HepG2 (cell line): ENCODE measurements at regions not wholly inside any gene's neighbourhood (a gene's known extent, or its start where the extent isn't known, plus 50 kb on each side); places are given as distances from the start of the nearest gene placed in this dataset.

ENCODE experiments used
- ATAC-seq: fragments of 200-7000 bp; cut with Tn5 transposase; 3 replicates; pipeline ENCODE4 v1.9.1; 2020; ENCODE audit warnings: mild to moderate bottlenecking, moderate library complexity
- BruUV-seq: library from RNA; stranded (reverse); fragments of 400-500 nt; replicated peaks from 2 replicates; lab custom pipeline; 2021; lab: Mats Ljungman, UMichigan
- CTCF ChIA-PET: fragments of 300-600 bp; formaldehyde crosslinking; extraction: SDS; loops from one replicate; lab custom pipeline; 2021; ENCODE audit warnings: low total read pairs, inconsistent platforms, low intra/inter-chr PET ratio; lab: Yijun Ruan, JAX
- POLR2A ChIA-PET: fragments of 350-600 bp; sonication (Branson Sonifier 250); formaldehyde crosslinking; loops from one replicate; lab custom pipeline; 2020; ENCODE audit warnings: antibody characterized with exemption, inconsistent platforms; lab: Yijun Ruan, JAX
- DNase-seq: peaks from one replicate; pipeline ENCODE4 v3.0.0-alpha.2; 2015; ENCODE audit warnings: low spot score
- FAIRE-seq: peaks from 3 replicates; lab custom pipeline; 2011; peaks lifted over from hg19 to GRCh38; lab: Jason Lieb, UNC
- H2AFZ ChIP-seq: one replicate; pipeline ENCODE4 v1.6.1; 2011; ENCODE audit warnings: low read length, inconsistent platforms
- H3K27ac ChIP-seq: fragments of 300-600 bp; 3 replicates; pipeline ENCODE4 v1.8.0; 2011; ENCODE audit warnings: mixed run types, mild to moderate bottlenecking, mixed read lengths, low read length, inconsistent platforms; ENCODE audit not compliant: insufficient read depth; ENCODE audit errors: extremely low read length
- H3K27me3 ChIP-seq, 2 experiments: fragments of 200-600 bp in 1 of 2; 2 replicates in 1 of 2; 3 replicates in 1 of 2; pipeline versions ENCODE4 v1.6.0 to v1.8.0; 2011; ENCODE audit warnings: low read length in 2 of 2, mild to moderate bottlenecking in 2 of 2, moderate library complexity in 2 of 2, inconsistent platforms in 1 of 2; ENCODE audit not compliant: insufficient read depth in 2 of 2, control insufficient read depth in 1 of 2
- H3K36me3 ChIP-seq, 2 experiments: fragments of 200-600 bp in 1 of 2; replicated peaks in 1 of 2; 2 replicates in 1 of 2; 3 replicates in 1 of 2; pipeline versions ENCODE4 v1.5.1 to v1.8.0; 2011; ENCODE audit warnings: low read length in 2 of 2, inconsistent platforms in 1 of 2; ENCODE audit not compliant: insufficient read depth in 2 of 2, control insufficient read depth in 1 of 2
- H3K4me1 ChIP-seq: 2 replicates; pipeline ENCODE4 v1.5.1; 2012; ENCODE audit warnings: low read length, inconsistent platforms; ENCODE audit not compliant: insufficient read depth
- H3K4me2 ChIP-seq: 2 replicates; pipeline ENCODE4 v1.6.0; 2011; ENCODE audit warnings: low read depth, low read length, inconsistent platforms
- H3K4me3 ChIP-seq, 3 experiments: fragments of 200-600 bp in 1 of 3; sonication (generic), shearing (Covaris generic) in 1 of 3; replicated peaks in 1 of 3; 2 replicates each; pipeline ENCODE4 v1.5.1; 2011 to 2016; ENCODE audit warnings: low read length in 3 of 3, inconsistent platforms in 2 of 3, low read depth in 2 of 3, mild to moderate bottlenecking in 2 of 3, control low read depth in 1 of 3, mixed read lengths in 1 of 3; ENCODE audit not compliant: insufficient read depth in 1 of 3
- H3K79me2 ChIP-seq: one replicate; pipeline ENCODE4 v1.6.1; 2011; ENCODE audit warnings: low read length, inconsistent platforms; ENCODE audit not compliant: insufficient read depth
- H3K9ac ChIP-seq: 2 replicates; pipeline ENCODE4 v1.6.0; 2011; ENCODE audit warnings: mild to moderate bottlenecking, low read depth, low read length, inconsistent platforms; ENCODE audit not compliant: insufficient read depth
- H3K9me3 ChIP-seq: 2 replicates; pipeline ENCODE4 v1.5.1; 2012; ENCODE audit warnings: mild to moderate bottlenecking, low read length
- H4K20me1 ChIP-seq: 2 replicates; pipeline ENCODE4 v1.6.0; 2011; ENCODE audit warnings: inconsistent platforms, mild to moderate bottlenecking, low read length, moderate library complexity; ENCODE audit not compliant: insufficient read depth
- AHR ChIP-seq: IDR thresholded peaks from 2 replicates; pipeline ENCODE4 v1.6.1; 2018; ENCODE audit warnings: missing genetic modification reagents, missing compliant biosample characterization
- CBX2 ChIP-seq, 2 experiments: fragments of 200-600 bp in 1 of 2; sonication (generic); formaldehyde crosslinking in 1 of 2; IDR thresholded peaks; 2 replicates each; pipeline versions ENCODE4 v1.7.0 to v1.8.1; 2018 to 2022; ENCODE audit warnings: low read depth in 2 of 2, low read length in 1 of 2, mild to moderate bottlenecking in 1 of 2, missing genetic modification reagents in 1 of 2
- CCDC6 ChIP-seq: sonication (generic); formaldehyde crosslinking; IDR thresholded peaks from 2 replicates; pipeline ENCODE4 v1.8.1; 2022; ENCODE audit warnings: mild to moderate bottlenecking, missing genetic modification reagents, moderate library complexity
- GTF3A ChIP-seq: sonication (generic); formaldehyde crosslinking; conservative IDR thresholded peaks from 2 replicates; pipeline ENCODE4 v1.4.0; 2020; ENCODE audit warnings: mild to moderate bottlenecking, missing genetic modification reagents
- KDM2A ChIP-seq: sonication (generic); formaldehyde crosslinking; IDR thresholded peaks from 2 replicates; pipeline ENCODE4 v1.4.0; 2020; ENCODE audit warnings: low read depth, missing genetic modification reagents, borderline replicate concordance
- MTA1 ChIP-seq: sonication (generic); formaldehyde crosslinking; IDR thresholded peaks from 2 replicates; pipeline ENCODE4 v1.4.0; 2020; ENCODE audit warnings: missing genetic modification reagents, mild to moderate bottlenecking, borderline replicate concordance
- NFYC ChIP-seq: IDR thresholded peaks from 2 replicates; pipeline ENCODE4 v1.6.1; 2016; ENCODE audit warnings: missing genetic modification reagents, missing compliant biosample characterization
- PCBP2 ChIP-seq: fragments of 200-400 bp; formaldehyde crosslinking; optimal IDR thresholded peaks from 2 replicates; pipeline ENCODE3; 2018; ENCODE audit warnings: low read length, low read depth; ENCODE audit not compliant: poor library complexity, severe bottlenecking
- SIN3A ChIP-seq: IDR thresholded peaks from 2 replicates; pipeline ENCODE4 v1.6.1; 2011; ENCODE audit warnings: low read depth, mild to moderate bottlenecking, control low read depth, low read length, borderline replicate concordance
- ZBTB4 ChIP-seq: sonication (generic); formaldehyde crosslinking; IDR thresholded peaks from 2 replicates; pipeline ENCODE4 v1.4.0; 2020; ENCODE audit warnings: missing genetic modification reagents, mild to moderate bottlenecking, borderline replicate concordance
- ZFYVE20 ChIP-seq: sonication (generic); formaldehyde crosslinking; IDR thresholded peaks from 2 replicates; pipeline ENCODE4 v1.8.0; 2023; ENCODE audit warnings: low read depth, mild to moderate bottlenecking, moderate library complexity, missing genetic modification reagents, borderline replicate concordance
- ZNF382 ChIP-seq: sonication (generic); formaldehyde crosslinking; IDR thresholded peaks from 2 replicates; pipeline ENCODE4 v1.5.0; 2020; ENCODE audit warnings: missing genetic modification reagents, mild to moderate bottlenecking, borderline replicate concordance
- ZNF883 ChIP-seq: sonication (generic); formaldehyde crosslinking; IDR thresholded peaks from 2 replicates; pipeline ENCODE4 v1.5.1; 2020; ENCODE audit warnings: mild to moderate bottlenecking, missing genetic modification reagents; ENCODE audit errors: not compliant biosample characterization
- ZSCAN22 ChIP-seq: sonication (generic); formaldehyde crosslinking; IDR thresholded peaks from 2 replicates; pipeline ENCODE4 v1.4.0; 2020; ENCODE audit warnings: mild to moderate bottlenecking, missing genetic modification reagents
- WGBS: methylation state at CpG from one replicate; pipeline ENCODE4 v1.1.6; 2017; ENCODE audit warnings: low lambda C conversion rate; 5-methylcytosine and 5-hydroxymethylcytosine counted together
- in situ Hi-C: cut with HindIII; loops from 2 replicates; pipeline ENCODE4 v1.10.0; 2017; ENCODE audit warnings: low pct_unique_long_range_greater_than_20kb; ENCODE audit not compliant: extremely low pct_ligation_motif_present
- intact Hi-C: fragments of 100-400 bp; cut with micrococcal nuclease; formaldehyde crosslinking; loops from one replicate; pipeline ENCODE4 v1.10.0; 2022; ENCODE audit not compliant: unreplicated experiment
- TF ChIP-seq, protein P1 (sequence below): sonication (generic); formaldehyde crosslinking; IDR thresholded peaks from 2 replicates; pipeline ENCODE4 v1.4.0; 2020; ENCODE audit warnings: missing genetic modification reagents, borderline replicate concordance

DNA sequence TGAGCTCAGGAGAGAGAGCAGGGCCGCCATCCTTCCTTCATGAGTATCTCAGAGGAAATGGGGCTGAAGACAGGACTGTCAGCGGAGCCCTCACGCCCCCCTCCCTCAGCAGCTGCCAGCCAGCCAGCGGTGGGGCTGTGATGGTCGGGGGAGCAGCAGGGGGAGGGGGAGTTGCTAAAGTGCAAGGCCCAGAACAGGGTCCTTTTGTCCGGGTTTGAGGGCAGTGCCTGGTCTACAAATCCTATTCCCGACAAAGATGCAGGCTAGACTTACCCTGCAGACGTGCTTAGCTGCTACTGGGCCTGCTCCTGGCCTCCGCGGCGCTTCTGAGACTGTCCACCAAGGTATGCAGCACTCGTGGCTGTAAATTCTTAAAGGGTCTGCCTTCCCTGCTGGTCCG, 593.4 kb upstream of the CDH4 start (continued):
- TF ChIP-seq MTA1: no peak

DNA sequence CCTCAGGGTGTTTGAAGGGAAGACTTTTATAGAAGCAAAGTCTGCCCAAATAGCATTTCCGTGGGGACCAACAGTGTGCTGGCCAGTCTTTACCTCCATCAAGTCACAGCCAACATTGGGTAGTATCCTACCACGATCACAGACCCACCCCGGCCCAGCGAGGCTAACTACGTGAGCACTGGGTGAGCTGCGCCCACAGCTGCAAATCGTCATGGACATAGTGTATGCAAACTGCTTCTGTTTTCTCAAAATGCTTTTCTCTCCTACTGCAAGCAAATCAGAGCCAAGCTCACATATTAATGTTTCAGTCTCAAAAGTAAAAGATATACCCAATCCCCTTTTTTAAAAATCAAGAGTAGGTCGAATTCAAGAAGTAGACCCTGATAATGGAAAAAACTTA, 592.8 kb upstream of the CDH4 start:
- no peaks in the 10 kb centered on the region for H3K27me3 ChIP-seq
- WGBS: 40% methylated on average over 7 of the region's 8 CpGs
- FAIRE-seq (no peak), ATAC-seq (no peak), DNase-seq (no peak)
- no peak overlapping the region for H3K4me2 ChIP-seq
- H3K9ac ChIP-seq: no peak overlapping the region
- no peaks in the 10 kb centered on the region for H4K20me1 ChIP-seq
- TF ChIP-seq AHR (no peak), ZNF883 (CRISPR knock-in tag) (no peak), ZBTB4 (CRISPR knock-in tag) (no peak), ZSCAN22 (no peak), ZFYVE20 (CRISPR knock-in tag) (no peak), ZNF382 (CRISPR knock-in tag) (no peak), CCDC6 (CRISPR knock-in tag) (no peak), GTF3A (no peak), SIN3A (no peak), KDM2A (CRISPR knock-in tag) (no peak), PCBP2 (no peak), CBX2 (IDR thresholded peaks at IDR 0.05; ENCODE audit: low read depth, low read length) (no peak), CBX2 (CRISPR knock-in tag; IDR thresholded peaks at IDR 0.05; ENCODE audit: low read depth) (no peak), NFYC (CRISPR knock-in tag) (no peak)
- TF ChIP-seq, protein P1, sequence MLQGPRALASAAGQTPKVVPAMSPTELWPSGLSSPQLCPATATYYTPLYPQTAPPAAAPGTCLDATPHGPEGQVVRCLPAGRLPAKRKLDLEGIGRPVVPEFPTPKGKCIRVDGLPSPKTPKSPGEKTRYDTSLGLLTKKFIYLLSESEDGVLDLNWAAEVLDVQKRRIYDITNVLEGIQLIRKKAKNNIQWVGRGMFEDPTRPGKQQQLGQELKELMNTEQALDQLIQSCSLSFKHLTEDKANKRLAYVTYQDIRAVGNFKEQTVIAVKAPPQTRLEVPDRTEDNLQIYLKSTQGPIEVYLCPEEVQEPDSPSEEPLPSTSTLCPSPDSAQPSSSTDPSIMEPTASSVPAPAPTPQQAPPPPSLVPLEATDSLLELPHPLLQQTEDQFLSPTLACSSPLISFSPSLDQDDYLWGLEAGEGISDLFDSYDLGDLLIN (CRISPR knock-in tag): no peak
- no peaks in the 10 kb centered on the region for H3K4me1 ChIP-seq
- no peak overlapping the region for H3K27ac ChIP-seq
- H2AFZ ChIP-seq: no peak overlapping the region
- H3K4me3 ChIP-seq: no peak overlapping the region
- BruUV-seq: no TSS peak
- in situ Hi-C loops: no loop called here
- H3K36me3 ChIP-seq: no peaks in the 10 kb centered on the region
- intact Hi-C loops: no loop called here
- no peaks in the 10 kb centered on the region for H3K79me2 ChIP-seq
- peaks cover 61% of the 10 kb centered on the region for H3K9me3 ChIP-seq
- POLR2A ChIA-PET: no interaction called here
- CTCF ChIA-PET: no interaction called here
